ENCODE measurements at regions not wholly inside any gene's neighbourhood (a gene's known extent, or its start where the extent isn't known, plus 50 kb on each side); places are given as distances from the start of the nearest gene placed in this dataset.

GRCh38 chr16:86919578-86920305 lies 341.4 kb downstream of the FOXL1 start:
- DNase-seq = no peak

GRCh38 chr16:86921289-86921688 lies 342.9 kb downstream of the FOXL1 start:
- DNase-seq = no peak

GRCh38 chr16:86922311-86922710 lies 344.0 kb downstream of the FOXL1 start:
- no peak for DNase-seq

DNA sequence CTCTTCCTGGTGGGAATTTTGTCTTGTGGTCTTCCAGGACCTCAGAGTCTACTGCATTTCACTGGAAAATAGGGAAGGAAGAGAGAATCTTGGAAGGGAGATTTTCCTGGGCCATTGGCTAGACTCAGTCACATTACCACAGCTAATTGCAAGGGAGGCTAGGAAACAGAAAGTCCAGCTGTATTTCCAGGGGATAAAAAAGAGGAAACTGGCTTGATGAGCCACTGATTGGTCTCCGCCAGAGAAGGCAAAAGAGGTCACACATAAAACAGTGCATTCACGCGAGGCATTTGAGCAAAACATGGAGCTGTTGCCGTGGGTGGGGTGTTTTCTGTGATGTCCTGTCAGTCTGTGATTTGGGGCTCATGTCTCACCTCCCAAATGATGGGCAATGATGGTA lies 345.3 kb downstream of the FOXL1 start:
- no peak for DNase-seq

DNA sequence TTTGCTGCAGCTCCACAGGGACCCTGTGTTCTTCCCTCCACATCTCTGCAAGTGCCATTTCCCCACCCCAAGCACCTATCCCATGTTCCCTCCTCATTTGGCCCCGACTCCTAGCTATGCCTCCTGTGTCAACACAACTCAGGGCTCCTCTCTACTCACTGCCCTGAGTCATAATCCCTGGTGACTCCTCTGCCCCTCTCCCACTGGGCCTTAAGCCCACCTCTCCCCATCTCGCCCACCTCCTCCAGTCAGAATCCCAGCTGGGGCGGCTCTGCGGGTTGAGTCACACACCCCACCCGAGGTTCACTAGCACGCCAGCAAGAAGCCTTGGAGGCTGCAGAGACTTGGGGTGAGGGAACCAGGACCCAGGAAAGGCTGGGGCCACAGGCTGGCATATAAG lies 346.2 kb downstream of the FOXL1 start:
- DNase-seq = no peak

DNA sequence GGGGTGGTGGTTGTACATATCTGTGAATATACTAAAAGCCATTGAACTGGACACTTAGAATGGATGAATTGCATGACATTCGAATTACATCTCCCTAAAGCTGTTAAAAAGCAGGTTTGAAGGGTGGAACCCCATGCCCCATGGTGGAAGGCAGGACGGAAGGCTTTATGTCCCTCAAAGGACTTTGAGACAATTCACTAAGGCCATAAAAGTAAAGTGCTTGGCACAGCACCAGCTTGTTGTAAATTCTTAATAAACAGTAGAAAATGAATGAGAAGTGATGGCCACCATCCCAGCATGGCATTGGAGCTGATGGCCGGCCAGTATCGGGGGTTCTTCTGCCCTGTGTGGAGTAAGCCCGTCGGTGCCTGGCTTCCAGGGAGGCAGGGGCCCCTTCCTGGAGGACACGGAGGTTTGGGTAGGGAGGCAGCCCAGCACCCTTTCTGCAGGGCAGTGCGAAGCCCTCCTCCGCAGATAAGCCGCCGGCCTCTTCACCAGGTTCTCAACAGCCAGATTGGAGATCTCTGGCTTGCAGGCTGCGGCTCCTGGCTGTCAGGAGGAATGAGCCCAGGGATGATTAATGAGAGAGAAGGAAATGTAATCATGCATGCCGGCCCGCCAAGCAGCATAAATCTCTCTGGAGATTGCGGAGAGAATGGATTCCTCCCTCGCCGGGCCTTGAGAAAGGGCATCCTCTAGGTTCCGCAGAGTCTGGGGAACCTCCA lies 346.9 kb downstream of the FOXL1 start:
- no peak for DNase-seq

- DNase-seq = no peak
Observed at GRCh38 chr16:86926181-86927094, 348.1 kb downstream of the FOXL1 start.

GRCh38 chr16:86927699-86928098 lies 349.4 kb downstream of the FOXL1 start:
- no peak for DNase-seq

GRCh38 chr16:86928523-86929011 lies 350.2 kb downstream of the FOXL1 start:
- DNase-seq = no peak

- no peak for DNase-seq
Observed at GRCh38 chr16:86929057-86929871, 350.9 kb downstream of the FOXL1 start.

GRCh38 chr16:86930001-86930400 lies 351.7 kb downstream of the FOXL1 start:
- no peak for DNase-seq

- no peak for DNase-seq
Observed at GRCh38 chr16:86930663-86931373, 352.5 kb downstream of the FOXL1 start.

DNA sequence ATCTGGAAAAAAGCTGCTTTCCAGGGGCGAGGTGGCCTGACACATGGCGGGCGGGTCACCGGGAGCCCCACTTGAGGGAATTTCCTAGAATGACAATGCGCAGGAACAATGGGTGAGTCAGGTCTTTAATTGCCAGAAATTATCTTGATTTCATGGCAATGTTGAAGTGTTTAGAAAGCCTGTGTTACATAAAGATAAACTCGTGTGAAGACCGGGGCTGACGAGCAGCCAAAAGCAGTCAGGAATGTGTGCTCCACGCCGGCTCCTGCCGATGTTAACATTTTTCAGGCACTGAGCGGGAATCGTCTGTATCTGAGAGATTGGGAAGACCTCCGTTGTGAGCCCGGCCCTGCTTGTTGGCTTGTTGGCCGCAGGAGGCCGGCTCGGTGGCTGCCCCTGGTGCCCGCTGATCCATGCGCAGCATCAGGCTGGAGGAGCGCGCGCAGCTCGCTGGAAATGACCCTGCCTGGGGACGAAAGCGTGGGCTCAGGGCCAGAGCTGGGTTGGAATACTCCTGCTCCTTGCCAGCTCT lies 353.1 kb downstream of the FOXL1 start:
- no peak for DNase-seq

GRCh38 chr16:86932130-86932982 lies 354.0 kb downstream of the FOXL1 start:
- DNase-seq = no peak

GRCh38 chr16:86934581-86935375 lies 356.4 kb downstream of the FOXL1 start:
- DNase-seq = no peak

- no peak for DNase-seq
Observed at GRCh38 chr16:86939609-86940008, 361.3 kb downstream of the FOXL1 start.

- DNase-seq = no peak
Observed at GRCh38 chr16:86941731-86942130, 363.4 kb downstream of the FOXL1 start.

GRCh38 chr16:86942151-86943051 lies 364.1 kb downstream of the FOXL1 start:
- no peak for DNase-seq

Data from effector CD4-positive, alpha-beta T cell (primary cell).